Putamen (tissue), 1 donor: ENCODE measurements at regions not wholly inside any gene's neighbourhood (a gene's known extent, or its start where the extent isn't known, plus 50 kb on each side); places are given as distances from the start of the nearest gene placed in this dataset.
"Not testable (repeated sequence)": the region's sequence is repeated elsewhere in the genome, so short reads cannot be mapped to it uniquely, and the experiment has no call there.

Experiments used
- DNase-seq: peaks from one replicate; pipeline ENCODE4 v3.0.0-alpha.2; 2016; ENCODE audit warnings: low spot score

- not testable (repeated sequence) for DNase-seq
Observed at GRCh38 chr17:6373599-6373998, 61.3 kb downstream of the AIPL1 start.

- no peak for DNase-seq
Observed at GRCh38 chr17:6366221-6366666, 68.7 kb downstream of the AIPL1 start.

- no peak for DNase-seq
Observed at GRCh38 chr17:6365200-6365943, 69.5 kb downstream of the AIPL1 start.

- no peak for DNase-seq
Observed at GRCh38 chr17:6361733-6362132, 73.2 kb downstream of the AIPL1 start.

- DNase-seq = no peak
Observed at GRCh38 chr17:6358131-6358530, 76.8 kb downstream of the AIPL1 start.

GRCh38 chr17:6356562-6356961, 78.4 kb downstream of the AIPL1 start:
- DNase-seq = no peak

GRCh38 chr17:6355196-6355595, 79.7 kb downstream of the AIPL1 start:
- no peak for DNase-seq

- DNase-seq = no peak
Observed at GRCh38 chr17:6352801-6353560, 81.9 kb downstream of the AIPL1 start.

GRCh38 chr17:6352016-6352415, 82.9 kb downstream of the AIPL1 start:
- no peak for DNase-seq

- DNase-seq = no peak
Observed at GRCh38 chr17:6350806-6351205, 84.1 kb downstream of the AIPL1 start.

GRCh38 chr17:6348891-6349290, 86.0 kb downstream of the AIPL1 start:
- DNase-seq = no peak

- no peak for DNase-seq
Observed at GRCh38 chr17:6347776-6348175, 87.1 kb downstream of the AIPL1 start.

GRCh38 chr17:6346986-6347385, 87.9 kb downstream of the AIPL1 start:
- no peak for DNase-seq

- no peak for DNase-seq
Observed at GRCh38 chr17:6346156-6346786, 88.7 kb downstream of the AIPL1 start.

GRCh38 chr17:6343736-6344135, 91.2 kb downstream of the AIPL1 start:
- no peak for DNase-seq

- no peak for DNase-seq
Observed at GRCh38 chr17:6343191-6343590, 91.7 kb downstream of the AIPL1 start.

- DNase-seq = no peak
Observed at GRCh38 chr17:6340708-6341107, 94.2 kb downstream of the AIPL1 start.

GRCh38 chr17:6334386-6334785, 100.5 kb downstream of the AIPL1 start:
- no peak for DNase-seq

- DNase-seq = no peak
Observed at GRCh38 chr17:6330936-6331335, 104.0 kb downstream of the AIPL1 start.

GRCh38 chr17:6328279-6328678, 106.6 kb downstream of the AIPL1 start:
- DNase-seq = no peak

GRCh38 chr17:6327007-6327406, 107.9 kb downstream of the AIPL1 start:
- DNase-seq = no peak

- DNase-seq = no peak
Observed at GRCh38 chr17:6326483-6326882, 108.4 kb downstream of the AIPL1 start.

- no peak for DNase-seq
Observed at GRCh38 chr17:6325741-6326140, 109.2 kb downstream of the AIPL1 start.
